ENCODE measurements at regions not wholly inside any gene's neighbourhood (a gene's known extent, or its start where the extent isn't known, plus 50 kb on each side); places are given as distances from the start of the nearest gene placed in this dataset.

DNA sequence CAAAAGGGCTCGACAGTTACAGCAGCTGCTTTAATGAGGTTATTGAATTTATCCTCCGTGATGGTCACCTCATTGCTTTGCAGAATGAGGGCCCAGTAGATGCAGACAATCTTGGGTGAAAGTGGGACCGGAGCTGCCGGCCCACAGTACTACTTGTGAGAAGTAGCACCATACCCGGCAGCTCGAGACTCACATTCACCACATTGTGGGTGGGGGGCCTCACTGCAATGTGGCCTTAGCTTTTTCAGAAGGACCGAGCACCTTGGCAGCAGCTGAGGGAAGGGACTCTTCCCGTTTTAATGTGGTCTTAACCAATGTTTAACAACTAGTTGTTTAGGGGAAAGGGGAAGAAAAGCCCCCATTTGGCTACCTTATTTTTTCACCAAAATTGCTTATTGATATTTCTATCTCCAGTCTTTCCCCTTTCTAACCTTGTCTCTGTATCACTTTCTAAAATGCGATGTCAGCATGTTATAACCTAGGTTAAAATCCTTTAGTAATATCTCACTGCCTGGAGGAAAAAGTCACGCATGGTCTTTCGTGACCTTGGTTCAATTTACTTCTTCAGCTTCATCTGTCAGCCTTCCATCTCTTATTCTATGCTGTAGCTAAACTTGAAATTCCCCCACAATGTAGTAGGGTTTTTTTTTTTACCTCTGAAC is 87.4 kb upstream of the PHYHIPL start:
- ATAC-seq = no peak
- no peaks in the 10 kb centered on the region for H3K4me1 Mint-ChIP-seq
- TF ChIP-seq, protein P1, sequence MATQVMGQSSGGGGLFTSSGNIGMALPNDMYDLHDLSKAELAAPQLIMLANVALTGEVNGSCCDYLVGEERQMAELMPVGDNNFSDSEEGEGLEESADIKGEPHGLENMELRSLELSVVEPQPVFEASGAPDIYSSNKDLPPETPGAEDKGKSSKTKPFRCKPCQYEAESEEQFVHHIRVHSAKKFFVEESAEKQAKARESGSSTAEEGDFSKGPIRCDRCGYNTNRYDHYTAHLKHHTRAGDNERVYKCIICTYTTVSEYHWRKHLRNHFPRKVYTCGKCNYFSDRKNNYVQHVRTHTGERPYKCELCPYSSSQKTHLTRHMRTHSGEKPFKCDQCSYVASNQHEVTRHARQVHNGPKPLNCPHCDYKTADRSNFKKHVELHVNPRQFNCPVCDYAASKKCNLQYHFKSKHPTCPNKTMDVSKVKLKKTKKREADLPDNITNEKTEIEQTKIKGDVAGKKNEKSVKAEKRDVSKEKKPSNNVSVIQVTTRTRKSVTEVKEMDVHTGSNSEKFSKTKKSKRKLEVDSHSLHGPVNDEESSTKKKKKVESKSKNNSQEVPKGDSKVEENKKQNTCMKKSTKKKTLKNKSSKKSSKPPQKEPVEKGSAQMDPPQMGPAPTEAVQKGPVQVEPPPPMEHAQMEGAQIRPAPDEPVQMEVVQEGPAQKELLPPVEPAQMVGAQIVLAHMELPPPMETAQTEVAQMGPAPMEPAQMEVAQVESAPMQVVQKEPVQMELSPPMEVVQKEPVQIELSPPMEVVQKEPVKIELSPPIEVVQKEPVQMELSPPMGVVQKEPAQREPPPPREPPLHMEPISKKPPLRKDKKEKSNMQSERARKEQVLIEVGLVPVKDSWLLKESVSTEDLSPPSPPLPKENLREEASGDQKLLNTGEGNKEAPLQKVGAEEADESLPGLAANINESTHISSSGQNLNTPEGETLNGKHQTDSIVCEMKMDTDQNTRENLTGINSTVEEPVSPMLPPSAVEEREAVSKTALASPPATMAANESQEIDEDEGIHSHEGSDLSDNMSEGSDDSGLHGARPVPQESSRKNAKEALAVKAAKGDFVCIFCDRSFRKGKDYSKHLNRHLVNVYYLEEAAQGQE (IDR thresholded peaks at IDR 0.05; ENCODE audit: unreplicated experiment) = no peak
- TF ChIP-seq EZH2 (IDR thresholded peaks at IDR 0.05; ENCODE audit: low read depth, unreplicated experiment) = no peak
- TF ChIP-seq, protein P2, sequence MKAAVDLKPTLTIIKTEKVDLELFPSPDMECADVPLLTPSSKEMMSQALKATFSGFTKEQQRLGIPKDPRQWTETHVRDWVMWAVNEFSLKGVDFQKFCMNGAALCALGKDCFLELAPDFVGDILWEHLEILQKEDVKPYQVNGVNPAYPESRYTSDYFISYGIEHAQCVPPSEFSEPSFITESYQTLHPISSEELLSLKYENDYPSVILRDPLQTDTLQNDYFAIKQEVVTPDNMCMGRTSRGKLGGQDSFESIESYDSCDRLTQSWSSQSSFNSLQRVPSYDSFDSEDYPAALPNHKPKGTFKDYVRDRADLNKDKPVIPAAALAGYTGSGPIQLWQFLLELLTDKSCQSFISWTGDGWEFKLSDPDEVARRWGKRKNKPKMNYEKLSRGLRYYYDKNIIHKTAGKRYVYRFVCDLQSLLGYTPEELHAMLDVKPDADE (IDR thresholded peaks at IDR 0.05) = no peak
- no peak for TF ChIP-seq EZH2phosphoT487 (IDR thresholded peaks at IDR 0.05; ENCODE audit: unreplicated experiment)
- TF ChIP-seq, protein P3, sequence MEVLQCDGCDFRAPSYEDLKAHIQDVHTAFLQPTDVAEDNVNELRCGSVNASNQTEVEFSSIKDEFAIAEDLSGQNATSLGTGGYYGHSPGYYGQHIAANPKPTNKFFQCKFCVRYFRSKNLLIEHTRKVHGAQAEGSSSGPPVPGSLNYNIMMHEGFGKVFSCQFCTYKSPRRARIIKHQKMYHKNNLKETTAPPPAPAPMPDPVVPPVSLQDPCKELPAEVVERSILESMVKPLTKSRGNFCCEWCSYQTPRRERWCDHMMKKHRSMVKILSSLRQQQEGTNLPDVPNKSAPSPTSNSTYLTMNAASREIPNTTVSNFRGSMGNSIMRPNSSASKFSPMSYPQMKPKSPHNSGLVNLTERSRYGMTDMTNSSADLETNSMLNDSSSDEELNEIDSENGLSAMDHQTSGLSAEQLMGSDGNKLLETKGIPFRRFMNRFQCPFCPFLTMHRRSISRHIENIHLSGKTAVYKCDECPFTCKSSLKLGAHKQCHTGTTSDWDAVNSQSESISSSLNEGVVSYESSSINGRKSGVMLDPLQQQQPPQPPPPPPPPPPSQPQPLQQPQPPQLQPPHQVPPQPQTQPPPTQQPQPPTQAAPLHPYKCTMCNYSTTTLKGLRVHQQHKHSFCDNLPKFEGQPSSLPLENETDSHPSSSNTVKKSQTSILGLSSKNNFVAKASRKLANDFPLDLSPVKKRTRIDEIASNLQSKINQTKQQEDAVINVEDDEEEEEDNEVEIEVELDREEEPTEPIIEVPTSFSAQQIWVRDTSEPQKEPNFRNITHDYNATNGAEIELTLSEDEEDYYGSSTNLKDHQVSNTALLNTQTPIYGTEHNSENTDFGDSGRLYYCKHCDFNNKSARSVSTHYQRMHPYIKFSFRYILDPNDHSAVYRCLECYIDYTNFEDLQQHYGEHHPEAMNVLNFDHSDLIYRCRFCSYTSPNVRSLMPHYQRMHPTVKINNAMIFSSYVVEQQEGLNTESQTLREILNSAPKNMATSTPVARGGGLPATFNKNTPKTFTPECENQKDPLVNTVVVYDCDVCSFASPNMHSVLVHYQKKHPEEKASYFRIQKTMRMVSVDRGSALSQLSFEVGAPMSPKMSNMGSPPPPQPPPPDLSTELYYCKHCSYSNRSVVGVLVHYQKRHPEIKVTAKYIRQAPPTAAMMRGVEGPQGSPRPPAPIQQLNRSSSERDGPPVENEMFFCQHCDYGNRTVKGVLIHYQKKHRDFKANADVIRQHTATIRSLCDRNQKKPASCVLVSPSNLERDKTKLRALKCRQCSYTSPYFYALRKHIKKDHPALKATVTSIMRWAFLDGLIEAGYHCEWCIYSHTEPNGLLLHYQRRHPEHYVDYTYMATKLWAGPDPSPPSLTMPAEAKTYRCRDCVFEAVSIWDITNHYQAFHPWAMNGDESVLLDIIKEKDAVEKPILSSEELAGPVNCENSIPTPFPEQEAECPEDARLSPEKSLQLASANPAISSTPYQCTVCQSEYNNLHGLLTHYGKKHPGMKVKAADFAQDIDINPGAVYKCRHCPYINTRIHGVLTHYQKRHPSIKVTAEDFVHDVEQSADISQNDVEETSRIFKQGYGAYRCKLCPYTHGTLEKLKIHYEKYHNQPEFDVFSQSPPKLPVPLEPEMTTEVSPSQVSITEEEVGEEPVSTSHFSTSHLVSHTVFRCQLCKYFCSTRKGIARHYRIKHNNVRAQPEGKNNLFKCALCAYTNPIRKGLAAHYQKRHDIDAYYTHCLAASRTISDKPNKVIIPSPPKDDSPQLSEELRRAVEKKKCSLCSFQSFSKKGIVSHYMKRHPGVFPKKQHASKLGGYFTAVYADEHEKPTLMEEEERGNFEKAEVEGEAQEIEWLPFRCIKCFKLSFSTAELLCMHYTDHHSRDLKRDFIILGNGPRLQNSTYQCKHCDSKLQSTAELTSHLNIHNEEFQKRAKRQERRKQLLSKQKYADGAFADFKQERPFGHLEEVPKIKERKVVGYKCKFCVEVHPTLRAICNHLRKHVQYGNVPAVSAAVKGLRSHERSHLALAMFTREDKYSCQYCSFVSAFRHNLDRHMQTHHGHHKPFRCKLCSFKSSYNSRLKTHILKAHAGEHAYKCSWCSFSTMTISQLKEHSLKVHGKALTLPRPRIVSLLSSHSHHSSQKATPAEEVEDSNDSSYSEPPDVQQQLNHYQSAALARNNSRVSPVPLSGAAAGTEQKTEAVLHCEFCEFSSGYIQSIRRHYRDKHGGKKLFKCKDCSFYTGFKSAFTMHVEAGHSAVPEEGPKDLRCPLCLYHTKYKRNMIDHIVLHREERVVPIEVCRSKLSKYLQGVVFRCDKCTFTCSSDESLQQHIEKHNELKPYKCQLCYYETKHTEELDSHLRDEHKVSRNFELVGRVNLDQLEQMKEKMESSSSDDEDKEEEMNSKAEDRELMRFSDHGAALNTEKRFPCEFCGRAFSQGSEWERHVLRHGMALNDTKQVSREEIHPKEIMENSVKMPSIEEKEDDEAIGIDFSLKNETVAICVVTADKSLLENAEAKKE (CRISPR knock-in tag; IDR thresholded peaks at IDR 0.05) = no peak
- TF ChIP-seq JUNB (IDR thresholded peaks at IDR 0.05; ENCODE audit: unreplicated experiment) = no peak
- TF ChIP-seq ZNF114 (CRISPR knock-in tag; IDR thresholded peaks at IDR 0.05) = no peak
- TF ChIP-seq, protein P4, sequence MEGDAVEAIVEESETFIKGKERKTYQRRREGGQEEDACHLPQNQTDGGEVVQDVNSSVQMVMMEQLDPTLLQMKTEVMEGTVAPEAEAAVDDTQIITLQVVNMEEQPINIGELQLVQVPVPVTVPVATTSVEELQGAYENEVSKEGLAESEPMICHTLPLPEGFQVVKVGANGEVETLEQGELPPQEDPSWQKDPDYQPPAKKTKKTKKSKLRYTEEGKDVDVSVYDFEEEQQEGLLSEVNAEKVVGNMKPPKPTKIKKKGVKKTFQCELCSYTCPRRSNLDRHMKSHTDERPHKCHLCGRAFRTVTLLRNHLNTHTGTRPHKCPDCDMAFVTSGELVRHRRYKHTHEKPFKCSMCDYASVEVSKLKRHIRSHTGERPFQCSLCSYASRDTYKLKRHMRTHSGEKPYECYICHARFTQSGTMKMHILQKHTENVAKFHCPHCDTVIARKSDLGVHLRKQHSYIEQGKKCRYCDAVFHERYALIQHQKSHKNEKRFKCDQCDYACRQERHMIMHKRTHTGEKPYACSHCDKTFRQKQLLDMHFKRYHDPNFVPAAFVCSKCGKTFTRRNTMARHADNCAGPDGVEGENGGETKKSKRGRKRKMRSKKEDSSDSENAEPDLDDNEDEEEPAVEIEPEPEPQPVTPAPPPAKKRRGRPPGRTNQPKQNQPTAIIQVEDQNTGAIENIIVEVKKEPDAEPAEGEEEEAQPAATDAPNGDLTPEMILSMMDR (conservative IDR thresholded peaks at IDR 0.05; ENCODE audit: low read depth in 2 of 2) = no peak
- TF ChIP-seq STAT1 (IDR thresholded peaks at IDR 0.05; ENCODE audit: unreplicated experiment) = no peak
- no peak for TF ChIP-seq NANOG (IDR thresholded peaks at IDR 0.05; ENCODE audit: borderline replicate concordance)
- TF ChIP-seq POLR2AphosphoS5 (IDR thresholded peaks at IDR 0.05; ENCODE audit: low read depth) = no peak
- no peak for TF ChIP-seq CREB1 (CRISPR knock-in tag; IDR thresholded peaks at IDR 0.05; ENCODE audit: low read depth)
- no peak for TF ChIP-seq ZNF331 (CRISPR knock-in tag; IDR thresholded peaks at IDR 0.05; ENCODE audit: low read depth)
- no peaks in the 10 kb centered on the region for H3K9me3 Mint-ChIP-seq
- DNase-seq (ENCODE audit: low spot score) = no peak
- H3K27ac Mint-ChIP-seq = no peak overlapping the region
- Histone ChIP-seq H3K79me2 (replicated peaks; ENCODE audit: insufficient read depth) (no peaks in the 10 kb centered on the region), H3F3A (replicated peaks; ENCODE audit: low read depth) (no peaks in the 10 kb centered on the region), H2AFZ (no peak overlapping the region; the same call in 1 of the 2 replicates), H3K36me3 (ENCODE audit: insufficient read depth) (no peaks in the 10 kb centered on the region), H3K27ac (ENCODE audit: low read depth) (no peak overlapping the region), H3K9me2 (ENCODE audit: insufficient read depth) (0 out of 2 replicates have a peak, but pooled peaks cover 11% of the 10 kb centered on the region), H3K4me3 (no peak overlapping the region), H4K20me1 (replicated peaks; ENCODE audit: insufficient read depth) (no peaks in the 10 kb centered on the region), H3K4me1 (ENCODE audit: insufficient read depth) (no peaks in the 10 kb centered on the region), H3K27me3 (ENCODE audit: insufficient read depth) (no peaks in the 10 kb centered on the region), H3K4me2 (no peak overlapping the region)
- peaks cover 2% of the 10 kb centered on the region for H3K27me3 Mint-ChIP-seq (ENCODE audit: insufficient read depth, low read depth, poor library complexity)
- H3K36me3 Mint-ChIP-seq (ENCODE audit: low read depth) = no peaks in the 10 kb centered on the region
- no peak overlapping the region for H3K4me3 Mint-ChIP-seq

Measured in GM23338 (cell line).